NCI-H2227 treated with DMSO at 0.1 percent for 48 hours (cell line): ENCODE measurements at regions not wholly inside any gene's neighbourhood (a gene's known extent, or its start where the extent isn't known, plus 50 kb on each side); places are given as distances from the start of the nearest gene placed in this dataset.
"Not testable (repeated sequence)": the region's sequence is repeated elsewhere in the genome, so short reads cannot be mapped to it uniquely, and the experiment has no call there.

Experiments used
- DNase-seq: peaks from one replicate; lab custom pipeline; 2025; lab: John Stamatoyannopoulos, UW

DNA sequence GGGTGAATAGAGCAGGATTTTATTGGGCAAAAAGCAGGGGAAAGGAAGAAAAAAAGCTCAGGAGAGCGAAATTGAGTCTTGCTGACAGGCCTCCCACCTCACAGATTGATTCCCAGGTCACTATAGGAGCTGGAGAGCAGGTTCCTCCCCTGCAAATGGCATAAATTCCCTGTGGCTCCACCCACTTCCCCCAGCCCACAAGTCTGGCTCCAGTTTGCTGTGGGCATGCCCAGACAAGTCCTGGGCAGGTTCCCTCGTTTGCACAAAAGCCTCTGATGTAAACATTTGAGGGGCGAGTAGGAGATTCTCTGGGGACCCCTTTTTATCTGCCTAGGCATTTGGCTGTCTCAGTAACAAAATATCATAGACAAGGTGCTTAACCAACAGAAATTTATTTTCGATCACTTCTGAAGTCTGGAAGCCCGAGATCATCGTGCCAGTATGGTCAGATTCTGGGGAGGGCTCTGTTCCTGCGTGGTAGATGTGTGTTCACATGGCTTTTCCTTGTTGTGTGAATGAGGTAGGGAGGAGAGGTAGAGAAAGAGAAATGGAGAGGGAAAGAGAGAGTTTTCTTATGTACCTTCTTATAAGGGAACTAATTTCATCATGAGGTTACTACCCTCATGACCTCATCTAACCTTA is 614.5 kb downstream of the MAT2B start:
- no peak for DNase-seq

DNA sequence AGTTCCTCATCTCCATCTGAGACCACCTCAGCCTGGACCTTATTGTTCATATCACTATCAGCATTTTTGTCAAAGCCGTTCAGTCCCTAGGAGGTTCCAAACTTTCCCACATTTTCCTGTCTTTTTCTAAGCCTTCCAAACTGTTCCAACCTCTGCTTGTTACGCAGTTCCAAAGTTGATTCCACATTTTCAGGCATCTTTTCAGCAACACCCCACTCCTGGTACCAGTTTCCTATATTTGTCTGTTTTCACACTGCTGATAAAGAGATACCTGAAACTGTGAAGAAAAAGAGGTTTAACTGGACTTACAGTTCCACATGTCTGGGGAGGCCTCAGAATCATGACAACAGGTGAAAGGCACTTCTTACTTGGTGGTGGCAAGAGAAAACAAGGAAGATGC is 622.1 kb downstream of the MAT2B start:
- no peak for DNase-seq

DNA sequence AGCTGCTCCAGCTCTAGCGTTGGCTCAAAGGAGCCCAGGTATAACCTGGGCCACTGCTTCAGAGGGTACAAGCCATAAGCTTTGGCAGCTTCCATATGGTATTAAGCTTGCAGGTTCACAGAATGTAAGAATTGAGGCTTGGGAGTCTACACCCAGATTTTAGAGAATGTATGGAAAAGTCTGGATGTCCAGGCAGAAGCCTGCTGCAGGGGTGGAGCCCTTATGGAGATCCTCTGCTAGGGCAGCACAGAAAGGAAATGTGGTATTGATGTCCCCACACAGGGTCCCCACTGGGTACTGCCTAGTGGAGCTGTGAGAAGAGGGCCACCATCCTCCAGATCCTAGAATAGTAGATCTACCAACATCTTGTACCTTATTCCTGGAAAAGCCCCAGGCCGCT is 626.9 kb downstream of the MAT2B start:
- DNase-seq = no peak

DNA sequence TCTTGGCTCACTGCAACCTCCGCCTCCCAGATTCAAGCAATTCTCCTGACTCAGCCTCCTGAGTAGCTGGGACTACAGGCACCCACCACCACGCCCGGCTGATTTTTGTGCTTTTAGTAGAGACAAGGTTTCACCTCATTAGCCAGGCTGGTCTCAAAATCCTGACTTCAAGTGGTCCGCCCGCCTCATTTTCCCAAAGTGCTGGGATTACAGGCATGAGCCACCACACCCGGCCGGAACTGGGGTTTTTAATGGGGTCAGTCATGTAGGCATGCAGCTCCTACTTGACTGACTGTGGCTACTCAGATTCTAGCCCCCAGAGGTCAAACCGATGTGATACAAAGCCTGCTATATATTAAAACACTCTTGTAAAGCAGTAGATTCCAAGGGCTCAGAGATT is 631.7 kb downstream of the MAT2B start:
- DNase-seq = no peak

DNA sequence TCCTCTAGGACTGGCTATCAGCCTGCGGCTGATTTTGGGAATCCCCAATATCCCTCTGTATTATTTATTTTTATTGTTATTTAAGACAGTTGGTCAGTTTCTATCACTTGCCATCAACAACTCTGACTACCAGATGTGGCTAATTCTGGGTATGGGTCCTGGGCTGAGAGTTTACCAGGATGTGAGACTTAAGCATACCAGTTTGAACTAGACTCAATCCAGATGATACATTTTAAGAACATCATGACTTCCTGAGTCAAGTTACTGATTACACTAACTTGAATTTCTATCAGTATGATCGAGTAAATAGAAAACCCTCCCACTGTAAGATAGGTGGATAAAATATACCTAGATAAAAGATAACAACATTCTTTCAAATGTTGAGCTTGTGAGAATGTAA is 634.0 kb downstream of the MAT2B start:
- no peak for DNase-seq

DNA sequence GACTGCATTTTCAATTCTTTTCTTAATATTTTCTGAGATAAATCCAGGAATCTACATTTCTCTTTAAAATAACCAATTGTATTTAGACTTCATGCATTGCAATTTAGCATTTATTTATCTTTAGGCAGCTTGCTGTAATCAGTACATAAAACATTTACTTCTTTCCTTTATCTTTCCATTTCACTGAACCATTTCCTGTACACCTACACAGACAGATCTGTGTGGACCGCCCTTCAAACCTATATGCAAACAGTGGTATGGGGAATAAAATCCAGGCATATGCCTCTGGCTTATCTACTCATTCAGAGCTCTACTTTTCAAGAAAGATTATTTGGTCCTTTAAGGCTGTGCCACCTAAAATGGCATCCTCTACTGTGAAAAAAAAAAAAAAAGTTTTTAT is 640.0 kb downstream of the MAT2B start:
- no peak for DNase-seq

DNA sequence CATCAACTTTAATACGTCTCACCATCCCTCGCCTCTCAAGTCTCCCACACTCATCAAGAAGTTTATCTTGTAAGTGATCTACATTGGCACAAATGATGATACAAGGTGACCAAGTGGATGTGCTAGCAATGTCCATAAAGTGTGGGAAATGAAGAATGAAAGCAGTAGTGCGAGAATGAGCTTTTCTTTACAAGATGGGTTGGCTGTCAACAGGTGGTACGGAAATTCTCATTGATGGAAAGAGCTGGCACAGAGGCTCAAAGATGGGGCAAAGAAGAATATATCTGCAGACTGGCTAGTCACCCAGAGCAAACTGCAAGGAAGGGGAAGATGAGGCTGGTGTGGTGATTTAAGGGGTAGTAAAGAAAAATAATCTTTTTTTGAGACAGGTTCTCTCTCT is 640.8 kb downstream of the MAT2B start:
- DNase-seq = no peak

DNA sequence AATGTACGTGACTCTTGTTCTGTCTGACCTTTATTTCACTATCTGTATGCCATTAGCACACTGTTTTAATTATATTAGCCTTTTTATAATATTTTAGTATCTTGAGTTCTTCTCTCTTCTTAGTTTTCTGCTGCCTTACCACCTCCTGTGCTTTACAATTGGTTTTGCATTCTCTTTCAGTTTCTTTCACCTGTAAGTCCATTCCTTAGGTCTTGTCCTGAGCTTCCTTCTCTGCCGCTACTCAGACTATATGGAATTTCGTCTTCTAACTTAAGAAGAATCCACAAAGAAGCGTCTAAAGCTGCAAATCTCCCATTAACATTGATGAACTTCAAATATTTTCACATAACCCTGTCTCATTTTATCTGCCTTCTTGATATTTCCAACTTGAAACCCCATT is 642.9 kb downstream of the MAT2B start:
- DNase-seq = no peak

DNA sequence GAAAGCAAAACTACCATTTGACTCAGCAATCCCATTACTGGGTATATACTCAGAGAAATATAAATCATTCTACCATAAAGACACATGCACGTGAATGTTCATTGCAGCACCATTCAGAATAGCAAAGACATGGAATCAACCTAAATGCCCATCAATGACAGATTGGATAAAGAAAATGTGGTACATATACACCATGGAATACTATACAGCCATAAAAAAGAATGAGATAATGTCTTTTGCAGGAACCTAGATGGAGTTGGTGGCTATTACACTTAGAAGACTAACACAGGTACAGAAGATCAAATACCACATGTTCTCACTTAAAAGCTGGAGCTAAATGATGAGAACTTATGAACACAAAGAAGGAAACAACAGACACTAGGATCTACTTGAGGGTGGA is 647.1 kb downstream of the MAT2B start:
- DNase-seq = not testable (repeated sequence)

DNA sequence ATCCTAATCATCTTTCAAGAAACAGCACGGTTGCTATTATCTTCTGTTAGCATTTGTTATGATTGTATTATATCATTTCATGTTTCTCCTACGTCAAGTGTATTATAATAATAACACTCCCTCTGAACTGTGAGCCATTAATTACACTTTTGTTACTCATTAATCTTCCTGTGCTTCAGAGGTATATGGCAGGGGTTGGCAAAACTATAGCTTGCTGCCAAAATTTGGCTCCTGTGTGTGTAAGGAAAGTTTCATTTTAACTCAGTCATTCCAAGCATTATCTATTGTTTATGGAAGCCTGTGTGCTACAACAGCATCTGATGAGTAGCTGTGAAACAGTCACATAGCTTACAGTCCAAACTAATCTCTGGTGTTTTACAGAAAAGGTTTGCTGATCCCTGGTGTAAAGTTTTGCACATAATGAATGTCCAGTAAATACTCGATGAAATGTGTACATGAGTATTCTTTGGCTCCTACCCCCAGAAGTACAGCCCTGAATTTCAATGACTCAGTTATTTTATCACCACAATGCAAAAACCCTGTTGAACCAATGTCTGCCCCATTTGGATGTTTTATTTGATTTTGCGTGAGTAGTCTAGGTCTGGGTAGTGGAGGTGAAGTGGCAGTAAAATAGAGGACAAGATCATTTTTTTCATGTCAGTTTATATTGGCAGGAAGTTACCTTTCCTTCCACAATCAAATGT is 648.2 kb downstream of the MAT2B start:
- DNase-seq = no peak

DNA sequence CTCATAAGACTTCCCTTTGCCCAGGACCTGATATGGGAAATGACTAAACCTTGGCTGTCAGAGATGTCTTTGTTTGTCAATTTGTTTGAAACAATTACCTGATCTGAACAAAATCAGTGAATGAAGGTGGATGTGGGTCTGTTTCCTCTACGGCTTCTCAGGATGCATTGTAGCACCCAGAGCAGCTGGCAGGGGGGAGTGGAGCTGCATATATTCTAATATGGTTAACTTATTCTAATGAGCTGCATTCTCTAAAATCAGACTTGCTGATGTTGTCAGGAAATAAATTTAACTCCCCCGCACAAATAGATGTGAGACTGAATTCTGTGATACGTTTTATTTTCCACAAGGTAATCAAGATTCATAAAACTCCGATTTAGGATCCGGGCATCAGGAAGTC is 665.4 kb downstream of the MAT2B start:
- DNase-seq = no peak

DNA sequence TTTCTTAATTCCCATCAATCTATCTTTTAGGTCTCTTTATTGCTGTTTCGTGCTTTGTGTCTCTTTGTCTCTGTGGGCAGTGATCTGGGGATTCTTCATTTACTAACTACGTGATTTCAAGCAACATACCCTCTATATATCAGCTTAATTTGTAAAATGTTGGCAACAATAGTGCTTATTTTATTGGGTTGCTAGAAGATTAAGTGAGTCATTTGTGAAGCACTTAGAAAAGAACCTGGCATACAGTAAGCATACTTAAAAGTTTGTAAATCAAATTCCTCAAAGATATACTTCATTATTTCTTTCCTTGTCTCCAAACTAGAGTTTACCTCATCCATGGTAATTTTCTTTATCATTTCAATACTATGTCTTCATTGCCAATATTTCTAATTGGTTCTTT is 669.7 kb downstream of the MAT2B start:
- no peak for DNase-seq

DNA sequence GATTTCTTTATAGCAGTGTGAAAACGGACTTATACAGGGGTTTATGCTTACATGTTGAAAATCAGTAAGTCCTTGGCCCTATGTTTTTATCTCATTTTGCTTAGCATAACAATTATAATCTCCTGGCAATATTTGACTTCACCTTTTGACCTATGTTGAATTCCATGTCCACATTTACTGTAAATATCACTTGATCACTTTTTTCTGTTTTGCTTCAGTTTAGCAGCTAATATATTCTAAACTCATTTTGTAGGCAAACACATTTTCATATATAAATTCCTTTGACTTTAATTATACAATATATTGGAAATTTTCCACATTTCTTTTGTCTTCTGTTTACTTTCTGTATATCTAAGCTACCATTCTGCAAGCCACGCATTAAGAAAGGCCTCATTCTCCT is 674.0 kb downstream of the MAT2B start:
- no peak for DNase-seq

DNA sequence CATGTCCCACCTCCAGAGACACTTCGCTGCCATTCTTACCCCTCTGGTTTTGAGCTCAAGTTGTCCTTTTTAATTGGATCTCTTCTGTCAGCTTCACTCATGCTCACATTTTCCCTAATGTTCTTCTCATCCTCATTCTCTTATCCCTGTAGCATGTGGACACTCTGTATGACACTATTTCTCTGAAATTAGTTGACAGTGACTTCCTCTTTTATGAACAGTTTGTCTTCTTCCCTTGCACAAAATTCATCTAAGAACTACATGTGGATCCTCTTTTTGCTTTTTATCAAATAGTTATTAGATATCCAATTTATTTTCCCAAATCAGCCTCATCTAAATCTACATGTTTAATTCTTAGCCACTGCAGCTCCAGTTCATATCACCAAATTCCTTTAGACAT is 676.2 kb downstream of the MAT2B start:
- DNase-seq = no peak

DNA sequence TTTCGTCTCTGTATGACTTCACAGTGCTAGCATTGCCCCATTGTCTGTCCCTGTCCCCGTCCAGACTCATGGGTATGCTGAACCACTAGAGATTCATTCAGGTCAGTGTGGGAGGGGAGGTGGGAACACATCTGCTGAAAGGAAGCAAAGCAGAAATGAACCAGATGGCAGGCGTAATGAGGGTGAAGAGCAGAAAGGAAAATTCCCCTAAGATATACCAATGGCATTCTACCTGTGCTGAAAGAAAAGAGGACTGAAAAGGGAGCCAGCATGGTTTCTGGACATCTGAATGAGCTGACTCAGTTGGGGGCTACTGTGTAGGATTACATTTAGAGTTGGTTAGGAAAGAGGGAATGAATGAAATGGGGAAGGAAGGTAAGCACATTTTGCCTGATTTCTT is 678.7 kb downstream of the MAT2B start:
- no peak for DNase-seq

DNA sequence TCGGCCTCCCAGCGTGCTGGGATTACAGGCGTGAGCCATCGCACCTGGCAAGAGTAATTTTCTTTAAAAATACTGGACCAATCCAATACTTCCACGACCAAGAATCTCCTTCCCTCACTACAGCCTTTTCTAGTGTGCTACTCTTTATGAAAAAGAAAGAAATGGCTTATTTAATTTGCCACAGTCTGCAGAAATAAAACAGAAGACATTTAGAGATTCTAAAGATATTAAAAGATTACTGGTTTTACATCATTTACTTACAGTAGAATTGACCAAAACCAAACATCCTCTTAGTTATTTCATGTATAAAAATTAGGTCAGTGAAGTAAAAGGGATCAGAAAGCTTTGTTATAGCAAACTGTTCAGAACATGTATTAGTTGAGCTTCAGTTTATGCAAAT is 679.6 kb downstream of the MAT2B start:
- no peak for DNase-seq

DNA sequence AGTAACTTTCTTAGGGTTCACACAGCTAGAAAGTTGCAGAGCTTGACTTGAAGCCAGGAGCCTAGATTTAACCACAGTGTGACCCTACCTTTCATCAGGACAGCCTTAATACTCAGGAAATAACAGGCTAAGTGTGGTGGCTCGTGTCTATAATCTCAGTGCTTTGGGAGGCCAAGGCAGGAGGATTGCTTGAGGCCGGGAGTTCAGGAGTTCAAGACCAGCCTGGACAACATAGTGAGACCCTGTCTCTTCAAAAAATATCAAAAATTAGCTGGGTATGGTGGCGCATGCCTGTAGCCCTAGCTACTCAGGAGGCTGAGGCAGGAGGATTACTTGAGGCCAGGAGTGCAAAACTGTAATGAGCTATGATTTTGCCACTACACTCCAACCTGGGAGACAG is 681.1 kb downstream of the MAT2B start:
- no peak for DNase-seq

DNA sequence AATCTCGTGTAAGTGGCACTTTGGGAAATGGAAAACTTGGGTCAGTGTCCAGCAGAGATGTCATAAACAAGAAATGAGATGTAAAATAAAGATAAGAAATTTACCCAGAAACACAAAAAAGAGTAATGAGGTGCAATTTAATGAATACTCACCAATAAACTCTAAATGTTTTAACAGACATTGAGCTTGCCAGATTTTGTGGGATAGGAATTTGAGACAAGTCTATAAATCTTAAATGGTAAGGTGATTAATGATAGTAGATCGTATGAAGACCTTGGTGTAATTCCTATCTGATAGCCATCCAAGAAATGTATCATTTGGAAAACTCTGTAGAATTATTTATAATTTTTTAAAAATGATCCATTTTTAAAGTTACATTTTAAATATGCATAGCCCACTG is 682.4 kb downstream of the MAT2B start:
- DNase-seq = no peak

DNA sequence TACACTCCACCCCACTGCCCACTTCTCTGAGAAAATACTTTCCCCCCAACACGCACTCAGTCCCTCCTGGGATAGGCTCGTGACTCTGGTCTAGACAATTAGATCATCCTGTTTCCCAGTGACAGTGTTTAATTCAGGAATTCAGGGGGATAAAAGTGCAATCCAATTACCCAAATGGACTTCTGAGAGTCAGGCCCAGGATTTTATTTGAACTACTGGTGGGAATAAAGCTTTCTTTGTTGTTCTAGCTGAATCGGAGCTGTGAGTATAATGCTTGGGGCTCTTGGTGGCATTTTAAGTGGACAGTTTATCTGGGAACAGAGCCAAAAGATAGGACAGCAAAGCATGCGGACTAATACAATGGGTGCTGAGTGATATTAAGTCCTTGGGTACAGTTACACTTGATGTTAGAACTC is 683.3 kb downstream of the MAT2B start:
- peak; percentile 17 for DNase-seq

DNA sequence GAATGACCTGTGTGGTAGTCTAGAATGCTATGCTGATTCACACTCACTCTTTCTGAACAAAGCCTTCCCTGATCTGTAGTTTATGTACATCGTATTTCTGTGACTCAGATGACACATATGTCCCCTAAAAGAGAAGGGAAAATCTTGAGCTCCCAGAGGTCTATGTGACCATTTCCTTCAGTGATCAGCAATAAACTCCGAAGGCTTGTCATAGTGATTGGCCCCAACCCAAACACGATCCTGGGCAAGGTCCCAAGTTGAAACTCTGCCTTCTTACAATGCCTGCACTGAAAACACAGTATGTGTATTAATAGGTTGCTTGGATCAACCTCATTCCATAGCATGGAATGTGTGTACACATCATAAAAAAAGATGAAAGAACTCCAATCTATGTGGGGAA is 685.8 kb downstream of the MAT2B start:
- no peak for DNase-seq

DNA sequence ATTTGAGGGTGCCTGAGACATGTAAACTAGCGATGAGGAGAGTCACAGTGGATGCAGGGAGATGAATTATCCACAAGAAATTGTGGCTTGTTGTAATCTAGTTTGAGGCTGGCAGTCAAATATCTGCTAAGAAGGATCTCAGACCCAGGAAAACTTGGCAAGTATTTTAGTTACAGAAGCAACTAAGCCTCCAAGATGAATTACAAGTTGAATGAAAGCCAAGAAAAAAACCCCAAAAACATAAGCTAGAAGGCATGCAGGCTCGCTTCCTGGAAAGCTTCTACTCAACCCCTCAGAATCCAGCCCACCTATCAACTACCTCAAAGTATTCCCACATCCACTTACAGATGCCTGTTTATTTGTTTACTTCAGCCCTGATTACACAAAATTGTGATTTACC is 696.9 kb downstream of the MAT2B start:
- DNase-seq = no peak

DNA sequence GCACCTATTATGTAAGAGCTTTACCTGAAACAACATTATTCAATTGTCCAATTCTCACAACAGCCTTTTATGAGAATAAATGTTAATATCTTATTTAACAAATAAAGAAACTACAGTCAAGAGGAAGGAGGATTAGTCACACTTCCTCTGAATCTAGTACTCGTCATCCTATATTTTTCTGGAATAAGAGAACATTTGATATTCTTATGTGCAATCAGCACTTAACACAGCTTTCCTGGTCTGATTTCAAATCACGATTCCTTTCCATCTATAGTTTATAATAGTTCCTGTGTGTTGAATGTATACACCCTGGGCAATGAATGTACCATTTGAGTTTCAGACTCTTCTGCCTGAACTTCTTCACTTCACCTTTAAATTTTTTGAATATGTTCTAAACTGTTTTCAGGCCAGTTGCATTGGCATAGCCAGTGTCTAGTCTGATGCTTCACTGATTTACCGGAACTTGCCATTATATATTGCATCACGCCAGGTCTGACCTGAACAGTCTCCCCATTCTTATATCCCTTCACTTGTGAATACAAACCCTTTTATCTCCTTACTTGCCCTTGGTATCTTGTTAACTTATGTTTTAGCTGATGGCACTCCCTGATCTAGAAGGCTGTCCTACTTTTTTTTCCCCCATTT is 698.3 kb downstream of the MAT2B start:
- no peak for DNase-seq

DNA sequence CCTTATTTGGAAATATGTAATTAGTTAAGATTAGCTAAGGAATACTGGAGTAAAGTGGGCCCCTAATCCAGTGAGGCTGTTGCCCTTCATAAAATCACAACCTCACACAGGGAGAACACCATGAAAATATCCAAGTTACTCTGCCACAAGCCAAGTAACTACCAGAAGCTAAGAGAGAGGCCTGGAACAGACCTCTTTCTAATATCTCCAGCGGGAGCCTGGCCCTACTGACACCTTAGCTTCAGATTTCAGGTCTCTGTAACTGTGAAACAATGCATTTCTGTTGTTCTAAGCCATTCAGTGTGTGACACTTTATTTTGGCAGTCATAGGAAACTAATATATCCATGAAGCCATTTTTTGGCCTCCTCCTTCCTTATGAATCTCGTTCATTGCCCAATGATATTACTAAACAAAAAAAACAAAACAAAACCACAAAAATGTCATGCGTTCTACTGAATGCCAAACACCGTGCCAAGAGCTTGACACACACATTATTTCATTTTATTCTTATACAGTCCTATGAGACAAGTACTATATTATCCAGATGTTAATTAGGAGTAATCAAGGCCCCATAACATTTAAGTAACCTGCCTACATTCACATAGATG is 699.0 kb downstream of the MAT2B start:
- DNase-seq = no peak
